HUES64 (cell line): ENCODE measurements at regions not wholly inside any gene's neighbourhood (a gene's known extent, or its start where the extent isn't known, plus 50 kb on each side); places are given as distances from the start of the nearest gene placed in this dataset.

Source experiments
- H3K27ac ChIP-seq: 2 replicates; pipeline ENCODE4 v1.7.0; 2013; ENCODE audit warnings: low read depth, low read length, inconsistent platforms
- H3K27me3 ChIP-seq: 2 replicates; pipeline ENCODE4 v1.6.1; 2013; ENCODE audit warnings: mild to moderate bottlenecking, low read length; ENCODE audit not compliant: insufficient read depth
- H3K36me3 ChIP-seq: 2 replicates; pipeline ENCODE4 v1.6.1; 2013; ENCODE audit warnings: mild to moderate bottlenecking, low read length; ENCODE audit not compliant: insufficient read depth
- H3K4me1 ChIP-seq: 2 replicates; pipeline ENCODE4 v1.6.1; 2013; ENCODE audit warnings: mild to moderate bottlenecking, low read length, moderate library complexity; ENCODE audit not compliant: insufficient read depth
- H3K4me3 ChIP-seq: 2 replicates; pipeline ENCODE4 v1.5.1; 2013; ENCODE audit warnings: mild to moderate bottlenecking, low read length, moderate library complexity
- H3K9ac ChIP-seq: 2 replicates; pipeline ENCODE4 v1.6.1; 2013; ENCODE audit warnings: mild to moderate bottlenecking, low read depth, low read length
- H3K9me3 ChIP-seq: 2 replicates; pipeline ENCODE4 v1.6.1; 2013; ENCODE audit warnings: low read depth, low read length; ENCODE audit not compliant: insufficient read depth
- WGBS: fragments of 150-250, 120-280 bp; methylation state at CpG from one replicate; pipeline ENCODE4 v1.1.7; 2013; ENCODE audit warnings: missing lambda C conversion rate; 5-methylcytosine and 5-hydroxymethylcytosine counted together

DNA sequence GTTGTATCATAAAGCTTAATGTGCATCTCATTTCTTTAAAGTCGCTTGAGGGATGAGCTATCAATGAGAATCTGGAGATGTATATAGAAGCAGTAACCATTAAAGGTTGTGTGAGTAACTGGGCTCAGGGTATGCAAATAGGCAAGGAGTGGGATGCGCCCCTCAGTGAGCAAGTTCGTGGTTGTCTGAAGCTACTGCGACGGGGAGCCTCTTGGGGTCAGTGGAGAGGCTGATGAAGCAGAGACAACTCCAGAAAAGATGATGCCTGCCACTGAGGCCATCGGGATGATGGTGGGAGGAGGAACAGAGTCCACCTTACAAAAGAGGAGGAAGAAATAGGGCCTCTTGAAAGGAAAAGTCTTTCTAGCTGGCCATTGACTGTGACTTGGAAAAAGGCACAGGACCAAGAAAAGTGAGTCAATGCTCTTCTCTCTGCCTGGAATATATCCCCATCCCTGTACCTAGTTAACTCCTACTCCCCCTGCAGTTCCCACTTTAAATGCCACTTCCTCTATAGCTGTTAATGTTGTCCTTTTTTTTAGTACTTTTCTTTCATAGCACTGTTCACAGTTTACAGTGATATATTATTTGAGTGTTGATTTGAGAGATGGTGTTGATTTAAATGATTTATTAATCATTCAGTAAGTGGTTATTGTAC is 51.4 kb upstream of the LSM6 start:
- Histone ChIP-seq H3K9me3 (no peaks in the 10 kb centered on the region), H3K4me3 (no peak overlapping the region), H3K4me1 (no peaks in the 10 kb centered on the region), H3K9ac (no peak overlapping the region), H3K27ac (no peak overlapping the region), H3K36me3 (no peaks in the 10 kb centered on the region), H3K27me3 (no peaks in the 10 kb centered on the region)
- WGBS = 42% methylated on average over 6 of the region's 6 CpGs

DNA sequence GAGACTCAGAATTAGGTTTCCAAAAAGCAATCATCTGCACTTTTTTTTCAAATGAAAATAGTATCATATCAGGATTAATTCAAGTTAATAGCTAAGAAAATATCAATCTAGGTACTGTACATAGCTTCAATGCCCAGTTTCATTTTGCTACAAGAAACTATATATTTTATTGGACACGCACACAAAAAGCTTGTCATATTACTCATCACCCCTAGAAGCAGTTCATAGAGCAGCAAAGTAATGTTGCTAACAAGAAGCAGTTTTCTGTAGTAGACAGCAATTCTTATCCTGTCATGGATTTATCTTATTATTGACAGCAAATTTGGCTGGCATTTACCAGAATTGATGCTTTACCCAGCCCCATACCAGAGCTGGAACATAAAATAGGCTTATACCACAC is 52.3 kb upstream of the LSM6 start:
- H3K36me3 ChIP-seq = no peaks in the 10 kb centered on the region
- H3K27me3 ChIP-seq = no peaks in the 10 kb centered on the region
- H3K9me3 ChIP-seq = no peaks in the 10 kb centered on the region
- H3K4me1 ChIP-seq = no peaks in the 10 kb centered on the region
- no peak overlapping the region for H3K9ac ChIP-seq
- no peak overlapping the region for H3K4me3 ChIP-seq
- no peak overlapping the region for H3K27ac ChIP-seq
- WGBS = 90% methylated on average over 1 of the region's 1 CpG

DNA sequence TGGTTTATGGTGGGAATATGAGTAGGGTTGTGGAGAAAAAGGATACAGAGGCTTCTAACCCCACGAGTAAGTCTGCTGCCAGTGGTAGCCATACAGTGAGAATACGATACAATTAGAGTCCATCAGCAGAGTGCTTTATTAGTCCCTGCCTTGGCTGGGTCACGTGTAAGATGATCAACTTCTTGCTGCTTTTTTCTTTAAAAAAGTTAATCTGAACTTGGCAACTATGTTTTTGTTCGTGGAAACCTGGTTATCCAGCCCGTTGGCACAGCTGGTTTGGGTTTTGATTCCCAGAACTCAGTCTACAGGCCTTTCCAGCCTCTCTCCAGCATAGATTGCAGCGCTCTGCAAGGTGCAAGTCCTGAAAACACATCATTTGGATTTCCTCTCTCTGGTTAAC is 53.1 kb upstream of the LSM6 start:
- no peak overlapping the region for H3K9ac ChIP-seq
- H3K4me3 ChIP-seq = no peak overlapping the region
- H3K27me3 ChIP-seq = no peaks in the 10 kb centered on the region
- H3K4me1 ChIP-seq = no peaks in the 10 kb centered on the region
- H3K36me3 ChIP-seq = no peaks in the 10 kb centered on the region
- no peaks in the 10 kb centered on the region for H3K9me3 ChIP-seq
- 93% methylated on average over 6 of the region's 6 CpGs for WGBS
- no peak overlapping the region for H3K27ac ChIP-seq

DNA sequence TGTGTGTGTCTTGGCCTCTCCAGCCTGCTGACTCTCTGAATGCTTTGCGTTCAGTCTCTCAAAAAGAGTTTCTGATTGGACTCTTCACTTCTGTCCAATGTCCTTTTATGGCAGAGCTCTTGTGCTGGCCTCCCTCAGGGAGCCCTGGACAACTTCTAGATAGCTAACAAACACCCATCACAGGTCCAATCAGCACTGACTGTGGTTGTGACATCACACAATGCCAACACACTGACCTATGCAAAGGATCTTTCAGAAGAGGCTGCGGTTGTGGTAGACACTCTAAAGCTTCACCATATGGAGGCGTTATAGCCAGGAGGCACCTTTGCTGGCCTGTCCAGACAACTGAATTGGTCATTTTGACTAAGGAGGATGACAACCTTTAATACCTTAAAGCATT is 53.8 kb upstream of the LSM6 start:
- H3K9ac ChIP-seq = no peak overlapping the region
- 94% methylated on average over 3 of the region's 3 CpGs for WGBS
- no peaks in the 10 kb centered on the region for H3K36me3 ChIP-seq
- no peaks in the 10 kb centered on the region for H3K9me3 ChIP-seq
- no peak overlapping the region for H3K4me3 ChIP-seq
- H3K27ac ChIP-seq = no peak overlapping the region
- H3K27me3 ChIP-seq = no peaks in the 10 kb centered on the region
- H3K4me1 ChIP-seq = no peaks in the 10 kb centered on the region

DNA sequence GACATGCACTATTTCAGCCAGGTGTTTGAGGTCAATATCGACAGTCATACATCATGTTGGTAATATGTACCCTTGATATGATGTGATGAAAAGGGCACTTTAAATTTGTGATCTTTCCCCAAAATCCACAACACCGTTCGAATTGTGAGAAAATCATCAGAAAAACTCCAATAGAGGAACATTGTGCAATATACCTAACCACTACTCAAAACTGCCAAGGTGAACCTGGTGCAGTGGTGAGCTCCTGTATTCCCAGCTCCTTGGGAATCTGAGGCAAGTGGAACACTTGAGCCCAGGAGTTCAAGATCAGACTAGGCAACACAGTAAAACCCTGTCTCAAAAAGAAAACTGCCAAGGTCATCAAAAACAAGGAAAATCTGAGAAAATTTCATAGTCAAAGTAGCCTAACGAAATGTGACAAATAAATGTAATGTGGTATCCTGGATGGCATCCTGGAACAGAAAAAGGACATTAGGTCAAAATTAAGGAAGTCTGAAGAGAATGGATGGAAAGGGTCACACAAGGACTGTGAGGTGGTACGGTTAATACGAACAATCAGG is 55.6 kb upstream of the LSM6 start:
- Histone ChIP-seq H3K4me3 (no peak overlapping the region), H3K9me3 (no peaks in the 10 kb centered on the region), H3K27ac (no peak overlapping the region), H3K4me1 (no peaks in the 10 kb centered on the region), H3K9ac (no peak overlapping the region), H3K27me3 (no peaks in the 10 kb centered on the region), H3K36me3 (no peaks in the 10 kb centered on the region)
- 89% methylated on average over 4 of the region's 6 CpGs for WGBS

DNA sequence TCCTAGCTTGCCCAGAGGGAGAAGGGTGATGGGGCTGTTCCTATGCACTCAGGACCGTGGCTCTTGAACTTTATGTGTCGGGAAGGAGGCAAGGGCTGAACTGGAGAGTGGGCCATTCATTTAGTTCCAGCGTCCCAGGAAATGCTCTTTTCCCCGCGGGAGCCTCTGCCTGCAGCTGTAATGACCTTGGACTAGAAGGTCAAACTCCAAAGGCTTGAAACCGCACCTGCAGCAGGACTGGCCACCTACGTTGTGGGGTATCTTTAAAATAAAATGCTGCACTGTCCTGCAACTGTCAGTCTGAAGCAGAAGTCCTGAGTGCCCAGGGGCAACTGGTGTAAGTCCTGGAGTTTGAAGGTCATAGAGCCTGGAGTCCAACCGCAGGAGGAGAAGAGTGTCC is 61.5 kb upstream of the LSM6 start:
- H3K9ac ChIP-seq = no peak overlapping the region
- H3K36me3 ChIP-seq = no peaks in the 10 kb centered on the region
- no peak overlapping the region for H3K27ac ChIP-seq
- no peak overlapping the region for H3K4me3 ChIP-seq
- H3K4me1 ChIP-seq = no peaks in the 10 kb centered on the region
- H3K9me3 ChIP-seq = no peaks in the 10 kb centered on the region
- no peaks in the 10 kb centered on the region for H3K27me3 ChIP-seq
- 92% methylated on average over 8 of the region's 8 CpGs for WGBS

DNA sequence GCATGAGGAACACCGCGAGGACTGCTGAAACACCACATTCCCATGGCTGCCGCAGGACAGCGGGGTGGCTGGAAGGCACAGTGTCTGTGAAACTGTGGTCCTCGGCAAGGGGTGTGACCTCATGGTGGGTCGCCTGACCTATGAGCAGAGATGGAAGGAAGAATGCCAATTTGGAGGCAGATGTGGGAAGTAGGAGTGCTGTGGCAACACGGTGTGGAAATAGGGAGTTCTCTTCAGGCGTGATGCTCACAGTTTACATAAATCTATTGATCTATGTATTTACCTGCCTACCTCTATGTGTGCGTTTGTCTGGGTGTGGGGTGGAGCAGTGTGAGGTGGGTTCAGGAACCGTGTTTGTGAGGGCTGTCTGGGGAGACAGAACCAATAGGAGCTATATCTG is 62.3 kb upstream of the LSM6 start:
- Histone ChIP-seq H3K4me3 (no peak overlapping the region), H3K36me3 (no peaks in the 10 kb centered on the region), H3K9me3 (no peaks in the 10 kb centered on the region), H3K27me3 (no peaks in the 10 kb centered on the region), H3K27ac (no peak overlapping the region), H3K9ac (no peak overlapping the region), H3K4me1 (no peaks in the 10 kb centered on the region)
- WGBS = 94% methylated on average over 8 of the region's 10 CpGs

DNA sequence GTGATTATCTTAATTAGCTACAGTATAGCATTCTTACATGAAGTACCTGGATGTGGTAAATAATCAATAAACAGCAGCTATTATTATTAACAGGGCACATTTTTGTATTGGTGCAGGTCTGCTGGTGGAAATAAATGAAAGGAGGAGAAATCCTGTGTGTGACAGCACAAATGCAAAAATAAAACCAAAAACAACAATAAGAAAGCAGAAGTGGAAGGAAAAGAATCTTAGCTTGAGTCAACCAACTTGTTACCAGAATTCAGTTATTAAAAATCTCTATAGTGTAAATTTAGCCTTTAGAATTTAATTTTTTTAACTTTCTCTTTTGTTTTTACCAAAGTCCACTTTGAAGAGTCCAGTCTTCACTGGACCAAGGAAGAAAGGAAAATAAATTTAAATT is 63.1 kb upstream of the LSM6 start:
- Histone ChIP-seq H3K9me3 (no peaks in the 10 kb centered on the region), H3K27ac (no peak overlapping the region), H3K4me3 (no peak overlapping the region), H3K36me3 (no peaks in the 10 kb centered on the region), H3K4me1 (no peaks in the 10 kb centered on the region), H3K9ac (no peak overlapping the region), H3K27me3 (no peaks in the 10 kb centered on the region)

DNA sequence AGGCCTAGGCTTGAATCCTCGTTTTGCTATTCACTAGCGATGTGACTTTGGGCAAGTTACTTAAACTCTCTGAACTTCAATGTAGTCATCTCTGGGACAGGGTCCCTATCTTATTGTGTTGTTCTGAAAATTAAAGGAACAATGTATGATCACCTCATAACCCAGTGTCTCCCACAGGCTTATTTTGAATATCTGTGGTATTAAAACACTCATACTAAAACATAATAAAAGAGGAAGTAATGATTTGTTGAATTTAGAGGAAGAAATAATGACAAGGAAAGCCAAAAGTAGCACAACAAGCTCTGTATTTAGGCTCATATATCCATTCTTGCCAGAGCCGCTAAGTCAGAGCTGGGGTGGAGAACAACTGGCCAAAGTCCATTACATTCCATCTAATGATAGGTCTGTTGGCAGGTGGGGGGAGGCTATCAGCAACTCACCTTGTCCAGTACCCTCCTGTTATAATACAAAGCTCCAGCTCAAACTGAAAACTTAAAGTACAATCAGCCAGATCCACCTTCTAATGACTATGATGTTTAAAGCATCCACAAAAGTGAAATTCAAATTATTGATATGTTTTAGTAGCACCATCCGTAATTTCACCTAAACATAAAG is 64.5 kb upstream of the LSM6 start:
- H3K9ac ChIP-seq = no peak overlapping the region
- H3K4me3 ChIP-seq = no peak overlapping the region
- WGBS = 98% methylated on average over 4 of the region's 4 CpGs
- H3K4me1 ChIP-seq = no peaks in the 10 kb centered on the region
- H3K9me3 ChIP-seq = no peaks in the 10 kb centered on the region
- H3K27ac ChIP-seq = no peak overlapping the region
- no peaks in the 10 kb centered on the region for H3K36me3 ChIP-seq
- no peaks in the 10 kb centered on the region for H3K27me3 ChIP-seq

DNA sequence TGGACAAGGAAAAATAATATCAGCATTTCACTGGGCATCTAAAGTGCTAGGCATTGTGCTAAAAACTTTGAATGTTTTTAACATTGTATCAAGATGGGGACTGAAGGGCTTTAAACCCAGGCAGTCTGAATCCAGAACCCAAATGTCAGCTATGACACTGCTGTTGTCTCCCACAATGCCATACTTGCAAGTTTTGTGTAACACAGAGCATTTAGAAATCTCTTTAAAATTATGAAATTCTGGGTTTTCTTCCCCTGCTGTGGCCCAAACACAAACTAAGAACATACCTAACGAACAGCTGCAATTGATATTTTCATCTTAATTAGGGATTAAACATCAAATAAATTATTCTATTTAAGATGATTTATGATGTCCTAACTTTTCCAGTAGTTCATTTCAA is 66.8 kb upstream of the LSM6 start:
- H3K27ac ChIP-seq = no peak overlapping the region
- no peak overlapping the region for H3K4me3 ChIP-seq
- H3K4me1 ChIP-seq = no peaks in the 10 kb centered on the region
- H3K9ac ChIP-seq = no peak overlapping the region
- no peaks in the 10 kb centered on the region for H3K36me3 ChIP-seq
- no CpG with 5 or more reads among the region's 1 CpG for WGBS
- H3K27me3 ChIP-seq = no peaks in the 10 kb centered on the region
- H3K9me3 ChIP-seq = no peaks in the 10 kb centered on the region

DNA sequence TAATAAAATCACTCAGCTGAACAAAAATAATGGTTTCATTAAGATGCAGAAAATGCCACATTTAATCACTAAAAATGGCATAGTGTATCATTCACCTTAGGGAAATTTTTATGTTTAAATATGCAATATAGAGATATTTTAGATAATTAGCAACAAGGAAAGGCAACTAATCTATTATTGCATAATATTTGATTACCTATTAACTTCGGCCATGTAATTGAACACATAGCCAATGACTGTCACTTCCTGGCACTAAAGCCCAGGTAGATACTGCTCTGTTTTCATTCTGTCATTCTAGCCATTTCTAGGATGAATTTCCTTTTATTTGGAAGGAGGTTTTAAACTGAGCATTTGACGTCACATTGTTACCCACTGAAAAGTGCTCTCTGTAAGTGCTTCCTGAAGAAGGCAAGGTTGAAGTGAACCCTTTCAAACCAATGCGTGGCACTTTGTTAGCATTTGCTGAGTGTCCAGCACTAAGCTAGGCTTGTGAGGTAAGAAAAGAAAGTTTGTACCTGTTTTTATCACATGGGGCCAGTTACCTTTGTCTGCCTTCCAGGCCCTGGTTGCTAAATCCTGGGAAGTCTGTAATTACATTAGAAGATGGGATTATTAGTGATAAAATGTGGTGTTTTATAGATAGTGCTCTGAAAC is 67.8 kb upstream of the LSM6 start:
- Histone ChIP-seq H3K27me3 (no peaks in the 10 kb centered on the region), H3K27ac (no peak overlapping the region), H3K4me1 (no peaks in the 10 kb centered on the region), H3K4me3 (no peak overlapping the region), H3K9ac (no peak overlapping the region), H3K36me3 (no peaks in the 10 kb centered on the region), H3K9me3 (no peaks in the 10 kb centered on the region)
- 97% methylated on average over 3 of the region's 3 CpGs for WGBS
